C4-2B (cell line): ENCODE measurements at regions not wholly inside any gene's neighbourhood (a gene's known extent, or its start where the extent isn't known, plus 50 kb on each side); places are given as distances from the start of the nearest gene placed in this dataset.

ENCODE experiments used
- ZFX ChIP-seq: fragments of 450-650 bp; IDR thresholded peaks from 2 replicates; pipeline ENCODE4 v1.6.1; 2017
- TF ChIP-seq, protein P1 (sequence below): fragments of 450-650 bp; conservative IDR thresholded peaks from 2 replicates; pipeline ENCODE4 v1.5.1; 2017; ENCODE audit warnings: mild to moderate bottlenecking

DNA sequence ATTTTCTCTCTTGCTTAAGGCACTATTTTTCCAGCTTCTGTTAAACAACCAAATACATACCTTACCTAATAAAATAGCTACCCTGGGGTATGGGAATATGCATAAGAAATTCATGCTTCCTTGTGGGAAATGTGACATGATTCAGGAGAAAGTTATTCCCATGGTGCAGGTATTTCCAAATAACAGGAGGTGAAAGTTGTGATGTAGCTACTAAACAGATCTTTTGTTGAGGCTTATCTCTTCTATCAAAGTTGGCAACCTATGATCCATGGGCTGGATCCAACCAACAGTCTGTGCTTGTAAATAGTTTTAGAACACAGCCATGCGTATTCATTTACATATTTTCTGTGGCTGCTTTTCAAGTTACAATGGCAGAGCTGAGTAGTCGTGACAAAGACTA is 177.8 kb upstream of the NBEA start:
- TF ChIP-seq, protein P1, sequence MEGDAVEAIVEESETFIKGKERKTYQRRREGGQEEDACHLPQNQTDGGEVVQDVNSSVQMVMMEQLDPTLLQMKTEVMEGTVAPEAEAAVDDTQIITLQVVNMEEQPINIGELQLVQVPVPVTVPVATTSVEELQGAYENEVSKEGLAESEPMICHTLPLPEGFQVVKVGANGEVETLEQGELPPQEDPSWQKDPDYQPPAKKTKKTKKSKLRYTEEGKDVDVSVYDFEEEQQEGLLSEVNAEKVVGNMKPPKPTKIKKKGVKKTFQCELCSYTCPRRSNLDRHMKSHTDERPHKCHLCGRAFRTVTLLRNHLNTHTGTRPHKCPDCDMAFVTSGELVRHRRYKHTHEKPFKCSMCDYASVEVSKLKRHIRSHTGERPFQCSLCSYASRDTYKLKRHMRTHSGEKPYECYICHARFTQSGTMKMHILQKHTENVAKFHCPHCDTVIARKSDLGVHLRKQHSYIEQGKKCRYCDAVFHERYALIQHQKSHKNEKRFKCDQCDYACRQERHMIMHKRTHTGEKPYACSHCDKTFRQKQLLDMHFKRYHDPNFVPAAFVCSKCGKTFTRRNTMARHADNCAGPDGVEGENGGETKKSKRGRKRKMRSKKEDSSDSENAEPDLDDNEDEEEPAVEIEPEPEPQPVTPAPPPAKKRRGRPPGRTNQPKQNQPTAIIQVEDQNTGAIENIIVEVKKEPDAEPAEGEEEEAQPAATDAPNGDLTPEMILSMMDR, result no peak
- TF ChIP-seq ZFX, result no peak
